GM19467 (cell line): ENCODE measurements at regions not wholly inside any gene's neighbourhood (a gene's known extent, or its start where the extent isn't known, plus 50 kb on each side); places are given as distances from the start of the nearest gene placed in this dataset.
"Not testable (repeated sequence)": the region's sequence is repeated elsewhere in the genome, so short reads cannot be mapped to it uniquely, and the experiment has no call there.

Experiments
- ATAC-seq: cut with Tn5 transposase; IDR thresholded peaks from one replicate; pipeline ENCODE4 v1.9.1; 2021; ENCODE audit warnings: mild to moderate bottlenecking, moderate library complexity; ENCODE audit not compliant: unreplicated experiment

DNA sequence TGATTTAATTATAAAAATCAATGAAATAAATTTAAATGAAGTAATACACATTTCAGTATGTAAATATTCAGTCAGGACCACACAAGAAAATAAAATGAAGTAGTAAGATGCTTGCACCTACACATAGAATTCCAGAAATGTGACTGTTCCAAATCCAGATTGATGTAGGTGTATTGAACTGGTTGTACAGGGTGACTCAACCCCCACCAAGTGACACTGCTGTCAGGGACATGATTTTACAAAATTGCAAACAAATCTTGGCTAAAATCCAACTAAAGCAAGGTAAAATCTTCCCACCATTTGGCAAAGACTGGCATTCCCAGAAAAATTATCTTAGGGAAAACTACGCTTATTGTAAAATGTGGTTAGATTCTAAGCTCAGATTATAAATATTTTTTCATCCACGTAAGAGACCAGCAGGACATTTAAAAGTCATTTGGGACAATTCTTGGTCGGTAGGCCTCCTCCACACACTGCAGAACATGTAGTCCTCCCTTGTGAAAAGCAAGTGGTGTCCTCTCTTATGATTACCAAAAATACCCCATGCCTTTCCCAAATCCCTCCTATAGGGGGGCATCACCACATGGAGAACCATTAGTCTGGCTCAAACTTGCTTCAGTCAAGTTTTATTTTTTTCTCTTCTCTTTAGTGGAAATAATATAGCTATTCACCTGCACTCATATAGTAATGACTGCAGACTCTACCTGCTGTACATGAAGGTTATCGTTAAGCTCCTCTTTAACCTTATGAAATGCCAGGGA is 287.1 kb upstream of the SMIM30 start:
- no peak for ATAC-seq

- ATAC-seq, result no peak
Measured at GRCh38 chr7:113404245-113404644, 285.9 kb upstream of the SMIM30 start.

GRCh38 chr7:113402482-113402881 is 284.1 kb upstream of the SMIM30 start:
- no peak for ATAC-seq

DNA sequence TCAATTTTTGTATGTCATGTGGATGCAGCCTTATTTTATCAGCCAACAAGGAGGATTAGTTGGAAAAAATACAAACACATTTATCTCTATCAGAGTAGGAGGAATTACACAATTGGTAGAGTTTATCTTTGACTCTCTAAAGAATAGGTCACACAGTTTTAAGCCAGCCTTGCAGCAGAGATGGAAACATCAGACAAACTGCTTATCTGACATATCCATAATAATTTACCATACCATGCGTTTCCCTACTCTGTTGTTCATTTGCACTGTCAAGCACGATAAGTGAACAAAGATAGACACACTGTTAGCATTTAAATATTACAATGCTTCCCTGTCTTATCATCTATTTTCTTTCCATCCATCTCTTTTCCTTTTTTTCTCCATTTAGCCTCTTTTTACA is 283.7 kb upstream of the SMIM30 start:
- ATAC-seq, result no peak

- ATAC-seq, result no peak
Measured at GRCh38 chr7:113394856-113395255, 276.5 kb upstream of the SMIM30 start.

GRCh38 chr7:113392841-113393540 is 274.6 kb upstream of the SMIM30 start:
- ATAC-seq, result no peak

GRCh38 chr7:113392421-113392820 is 274.1 kb upstream of the SMIM30 start:
- no peak for ATAC-seq

- ATAC-seq, result no peak
Measured at GRCh38 chr7:113389112-113389646, 270.8 kb upstream of the SMIM30 start.

- no peak for ATAC-seq
Measured at GRCh38 chr7:113383638-113384037, 265.3 kb upstream of the SMIM30 start.

- ATAC-seq, result no peak
Measured at GRCh38 chr7:113379746-113380145, 261.4 kb upstream of the SMIM30 start.

DNA sequence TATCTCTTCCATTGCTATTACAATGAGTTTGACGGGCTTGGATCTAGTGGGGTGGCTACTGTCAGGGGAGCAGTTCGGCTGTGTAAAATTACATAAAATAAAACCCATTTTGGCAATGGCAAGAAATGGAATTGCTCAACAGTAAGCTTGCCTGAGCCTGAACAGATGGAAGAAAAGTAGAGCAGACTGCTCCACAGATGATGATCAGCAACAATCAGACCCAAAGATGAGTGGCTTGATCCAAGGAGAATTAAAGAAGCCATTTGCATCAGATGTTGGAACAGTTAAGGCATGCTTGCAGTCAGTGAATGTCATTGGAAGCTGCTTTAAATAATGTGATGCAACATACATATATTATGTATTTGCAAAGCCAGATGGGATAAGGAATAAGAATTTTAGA is 256.6 kb upstream of the SMIM30 start:
- ATAC-seq, result no peak

- ATAC-seq, result no peak
Measured at GRCh38 chr7:113373863-113374262, 255.5 kb upstream of the SMIM30 start.

DNA sequence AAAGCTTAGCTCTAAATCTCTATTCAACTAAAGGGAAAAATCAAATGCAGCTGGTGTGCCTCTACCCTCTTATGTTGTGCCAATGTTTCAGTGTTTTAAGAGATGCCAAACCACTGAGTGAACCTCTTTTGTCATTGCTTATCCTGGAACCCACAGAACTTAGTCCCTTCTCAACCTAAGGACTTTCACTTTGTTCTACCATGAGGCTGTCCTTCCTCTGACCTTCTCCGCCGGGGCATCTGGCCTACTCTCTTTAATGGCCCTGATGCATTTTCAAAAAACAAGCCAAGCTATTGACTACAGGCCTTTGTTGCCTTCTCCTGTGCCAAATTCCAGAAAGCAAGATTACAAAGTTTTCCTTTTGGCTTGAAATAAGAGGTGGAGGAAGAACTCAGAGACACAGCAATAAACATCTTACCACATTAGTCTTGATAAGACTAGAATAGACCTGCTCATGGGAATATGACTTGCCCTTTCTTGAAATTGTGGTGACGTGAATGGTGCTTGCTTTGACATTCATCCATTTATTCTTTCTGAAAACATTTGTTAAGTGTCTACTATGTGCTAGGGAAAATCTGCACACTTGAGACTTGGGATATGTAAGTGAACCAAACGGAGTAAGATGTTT is 253.2 kb upstream of the SMIM30 start:
- ATAC-seq, result no peak

GRCh38 chr7:113370910-113371309 is 252.6 kb upstream of the SMIM30 start:
- no peak for ATAC-seq

- no peak for ATAC-seq
Measured at GRCh38 chr7:113368256-113368655, 249.9 kb upstream of the SMIM30 start.

DNA sequence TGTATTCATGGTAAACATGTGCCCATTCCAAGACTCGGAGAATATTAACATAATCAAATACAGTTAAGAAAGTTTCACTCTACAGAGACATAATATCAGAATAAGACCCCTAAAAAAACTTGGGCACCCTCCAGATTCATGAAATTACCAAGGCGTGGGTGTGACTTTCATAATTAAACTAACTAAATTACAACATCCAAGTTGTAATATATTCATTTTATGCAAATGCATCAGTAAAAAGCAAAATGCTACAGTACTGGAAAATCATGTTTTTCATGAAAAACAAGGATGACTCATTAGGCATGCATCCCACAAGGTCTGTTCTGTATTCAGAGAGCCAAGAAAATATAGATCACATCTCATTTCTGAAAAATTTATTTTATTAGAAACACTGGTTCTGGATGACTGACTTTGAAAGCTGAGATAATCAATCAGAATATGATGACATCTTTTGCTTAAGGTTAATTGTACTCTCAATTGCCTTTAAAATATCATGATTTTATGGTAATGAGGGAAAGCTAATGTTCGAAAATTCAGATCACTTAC is 248.8 kb upstream of the SMIM30 start:
- no peak for ATAC-seq

DNA sequence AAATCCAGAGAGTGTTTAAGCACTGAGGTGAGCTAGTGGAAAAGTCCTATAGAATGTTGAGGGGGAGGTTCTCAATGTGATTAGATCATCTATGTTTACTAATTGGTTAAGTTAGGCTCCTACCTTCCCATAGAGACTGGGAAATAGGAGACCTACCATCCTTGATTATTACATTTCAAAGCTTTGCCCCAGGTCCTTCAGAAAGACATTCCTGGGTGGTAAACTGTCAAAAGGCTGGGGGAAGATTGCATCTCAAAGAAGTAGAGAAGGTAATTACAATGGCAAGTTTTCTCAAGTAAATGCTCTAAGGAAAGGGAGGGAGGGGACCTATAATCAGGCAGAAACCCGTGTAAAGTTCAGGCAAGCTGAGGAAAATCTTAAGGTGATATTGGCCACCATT is 247.8 kb upstream of the SMIM30 start:
- no peak for ATAC-seq

DNA sequence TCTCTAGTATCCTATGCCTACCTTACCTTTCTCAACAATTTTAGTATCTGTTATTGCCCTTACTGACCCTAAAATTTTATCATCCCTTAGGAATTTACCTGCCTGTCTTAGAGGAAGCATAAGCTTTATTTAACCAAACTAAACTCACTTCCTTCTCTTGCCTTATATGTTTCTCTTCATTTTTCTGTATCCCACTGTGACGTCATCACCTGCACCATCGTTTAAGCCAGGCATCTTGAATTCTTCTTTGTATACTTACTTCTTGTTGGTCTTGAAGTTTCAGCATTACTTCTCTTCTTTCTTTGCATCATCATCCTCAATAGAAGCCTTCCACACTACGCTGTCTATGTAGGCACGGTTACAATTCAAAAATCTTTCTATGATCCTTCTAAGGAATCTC is 231.0 kb upstream of the SMIM30 start:
- ATAC-seq, result no peak

GRCh38 chr7:113339661-113340060 is 221.3 kb upstream of the SMIM30 start:
- no peak for ATAC-seq

DNA sequence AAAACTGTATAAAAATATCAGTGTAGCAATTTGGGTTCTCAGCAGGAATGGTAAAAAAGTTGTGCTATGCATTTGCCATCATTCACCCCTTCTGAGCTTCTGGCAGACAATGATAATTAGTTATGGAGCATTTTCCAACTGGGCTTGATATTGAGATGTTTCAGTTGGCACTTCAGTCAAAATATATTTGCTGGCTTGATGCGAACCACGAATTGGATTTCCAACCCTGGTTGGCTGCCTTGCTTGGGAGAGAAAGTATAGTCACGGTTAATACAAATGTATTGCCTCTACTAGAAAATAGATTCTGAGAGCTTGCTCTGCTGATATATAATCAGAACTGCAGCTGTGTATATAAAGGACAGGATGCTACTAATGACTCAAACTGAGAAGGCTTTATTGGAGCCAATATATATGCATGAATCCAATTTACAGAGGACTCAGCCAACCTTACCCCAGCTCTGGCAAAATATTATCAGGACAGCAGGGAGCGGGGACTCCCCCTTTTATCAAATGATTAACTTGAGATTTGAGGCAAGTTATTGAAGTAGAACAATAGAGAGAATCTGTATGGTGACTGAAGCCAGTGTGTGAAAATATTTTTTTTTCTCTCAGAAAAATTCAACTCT is 219.8 kb upstream of the SMIM30 start:
- peak; percentile 93 for ATAC-seq

GRCh38 chr7:113336838-113337237 is 218.5 kb upstream of the SMIM30 start:
- not testable (repeated sequence) for ATAC-seq
